Neural crest cell (in vitro differentiated cells): ENCODE measurements at regions not wholly inside any gene's neighbourhood (a gene's known extent, or its start where the extent isn't known, plus 50 kb on each side); places are given as distances from the start of the nearest gene placed in this dataset.

Source experiments
- DNase-seq: peaks from one replicate; pipeline ENCODE4 v3.0.0; 2021; ENCODE audit warnings: low read depth, mixed read lengths, low spot score
- H3K27ac Mint-ChIP-seq: one replicate; pipeline ENCODE4 v1.8.0; 2021; ENCODE audit warnings: mild to moderate bottlenecking, mixed read lengths; ENCODE audit not compliant: unreplicated experiment
- H3K27me3 Mint-ChIP-seq: 2 replicates; pipeline ENCODE4 v1.8.0; 2021; ENCODE audit warnings: low read depth, mild to moderate bottlenecking, mixed read lengths
- H3K36me3 Mint-ChIP-seq: 2 replicates; pipeline ENCODE4 v1.8.0; 2021; ENCODE audit warnings: low read depth, mild to moderate bottlenecking, mixed read lengths
- H3K4me1 Mint-ChIP-seq: 2 replicates; pipeline ENCODE4 v1.8.0; 2021; ENCODE audit warnings: mixed read lengths
- H3K4me3 Mint-ChIP-seq: one replicate; pipeline ENCODE4 v1.8.0; 2021; ENCODE audit warnings: mild to moderate bottlenecking, mixed read lengths
- H3K9me3 Mint-ChIP-seq: 2 replicates; pipeline ENCODE4 v1.8.0; 2021; ENCODE audit warnings: mixed read lengths
- TF ChIP-seq, protein P1 (sequence below): fragments of 200-600 bp; sonication (generic); conservative IDR thresholded peaks from 2 replicates; pipeline ENCODE4 v1.5.0; 2021; ENCODE audit warnings: antibody characterized with exemption, mild to moderate bottlenecking

DNA sequence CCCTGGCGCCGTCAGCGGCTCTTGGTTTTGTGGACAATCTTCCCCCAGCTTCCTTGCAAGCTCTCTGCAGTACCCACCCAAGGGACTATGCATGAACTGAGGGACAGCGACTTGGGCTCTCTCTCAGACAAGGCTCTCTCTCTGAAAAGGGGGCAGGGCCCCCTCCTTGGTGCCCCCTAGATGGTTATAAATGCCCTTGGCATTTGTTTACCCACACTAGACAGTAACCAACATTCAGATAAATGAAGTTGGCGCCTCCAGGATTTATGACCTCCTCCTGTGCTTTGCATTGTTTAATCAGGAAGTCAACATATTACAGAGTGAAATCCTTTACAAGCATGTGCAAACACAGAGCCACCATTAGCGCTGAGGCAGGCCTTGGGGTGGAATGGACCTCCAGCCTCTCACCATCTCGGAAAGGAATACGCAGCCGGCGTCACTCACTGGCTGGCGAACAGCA, 547.4 kb upstream of the ID2 start:
- Mint-ChIP-seq H3K4me3 (no peak overlapping the region), H3K36me3 (peaks cover 3% of the 10 kb centered on the region), H3K9me3 (no peaks in the 10 kb centered on the region), H3K27me3 (no peaks in the 10 kb centered on the region), H3K27ac (peak overlapping the region; percentile 22), H3K4me1 (peaks cover 18% of the 10 kb centered on the region)
- TF ChIP-seq, protein P1, sequence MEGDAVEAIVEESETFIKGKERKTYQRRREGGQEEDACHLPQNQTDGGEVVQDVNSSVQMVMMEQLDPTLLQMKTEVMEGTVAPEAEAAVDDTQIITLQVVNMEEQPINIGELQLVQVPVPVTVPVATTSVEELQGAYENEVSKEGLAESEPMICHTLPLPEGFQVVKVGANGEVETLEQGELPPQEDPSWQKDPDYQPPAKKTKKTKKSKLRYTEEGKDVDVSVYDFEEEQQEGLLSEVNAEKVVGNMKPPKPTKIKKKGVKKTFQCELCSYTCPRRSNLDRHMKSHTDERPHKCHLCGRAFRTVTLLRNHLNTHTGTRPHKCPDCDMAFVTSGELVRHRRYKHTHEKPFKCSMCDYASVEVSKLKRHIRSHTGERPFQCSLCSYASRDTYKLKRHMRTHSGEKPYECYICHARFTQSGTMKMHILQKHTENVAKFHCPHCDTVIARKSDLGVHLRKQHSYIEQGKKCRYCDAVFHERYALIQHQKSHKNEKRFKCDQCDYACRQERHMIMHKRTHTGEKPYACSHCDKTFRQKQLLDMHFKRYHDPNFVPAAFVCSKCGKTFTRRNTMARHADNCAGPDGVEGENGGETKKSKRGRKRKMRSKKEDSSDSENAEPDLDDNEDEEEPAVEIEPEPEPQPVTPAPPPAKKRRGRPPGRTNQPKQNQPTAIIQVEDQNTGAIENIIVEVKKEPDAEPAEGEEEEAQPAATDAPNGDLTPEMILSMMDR = no peak
- no peak for DNase-seq

DNA sequence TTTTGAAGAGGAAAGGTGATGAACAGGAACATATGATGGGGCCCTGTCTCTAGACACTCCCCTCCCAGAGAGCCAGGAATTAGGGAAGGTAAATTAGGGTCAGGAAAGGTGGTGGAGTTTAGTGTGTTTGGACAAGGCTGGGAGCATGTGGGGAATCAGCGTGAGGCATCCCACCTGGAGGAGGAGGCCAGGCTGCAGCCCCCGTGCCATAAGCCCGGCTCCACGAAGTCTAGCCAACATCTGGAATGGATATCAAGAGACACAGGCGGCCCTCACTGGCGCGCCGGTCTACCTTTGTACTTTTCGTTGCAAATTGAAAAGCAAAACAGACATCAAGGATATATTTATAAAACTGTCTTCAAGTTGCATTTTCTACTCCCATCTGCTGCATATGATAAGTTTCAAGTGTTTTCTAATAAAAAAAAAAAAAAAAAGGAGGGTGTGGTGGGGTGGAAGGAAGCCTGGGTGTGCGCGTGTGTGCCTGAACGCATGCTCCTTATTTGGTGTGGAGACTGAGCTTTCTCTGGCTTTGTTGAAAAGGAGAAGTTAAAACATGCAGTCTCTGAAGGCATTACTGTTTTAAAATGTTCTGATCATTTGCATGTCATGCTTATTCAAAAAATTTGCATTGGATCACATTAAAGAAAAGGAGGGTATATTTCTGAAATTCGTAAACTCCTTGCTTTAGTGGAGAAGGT, 546.7 kb upstream of the ID2 start:
- no peaks in the 10 kb centered on the region for H3K27me3 Mint-ChIP-seq
- H3K27ac Mint-ChIP-seq = peak overlapping the region; percentile 22
- no peak for DNase-seq
- H3K9me3 Mint-ChIP-seq = no peaks in the 10 kb centered on the region
- peaks cover 3% of the 10 kb centered on the region for H3K36me3 Mint-ChIP-seq
- H3K4me1 Mint-ChIP-seq = peaks cover 18% of the 10 kb centered on the region
- H3K4me3 Mint-ChIP-seq = no peak overlapping the region
- TF ChIP-seq, protein P1 = no peak

DNA sequence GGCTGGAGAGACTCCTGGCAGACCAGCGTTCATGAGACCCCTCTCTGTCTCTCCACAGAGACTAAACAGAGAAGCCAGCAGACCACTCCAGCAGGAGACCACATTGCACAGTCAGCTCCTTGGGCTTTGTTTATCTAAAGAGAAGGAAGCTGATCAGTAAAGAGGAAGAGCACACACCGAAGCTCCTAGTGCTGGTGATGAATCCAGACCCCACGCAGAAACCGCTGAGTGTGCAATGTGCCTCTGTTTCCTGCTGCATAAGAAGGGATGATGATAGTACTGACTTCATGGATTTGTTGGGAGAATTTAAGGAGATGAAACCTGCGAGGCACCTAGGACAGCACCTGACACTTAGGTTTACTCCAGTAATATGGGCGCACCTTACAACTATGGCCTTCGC, 544.1 kb upstream of the ID2 start:
- TF ChIP-seq, protein P1 = no peak
- Mint-ChIP-seq H3K4me1 (peaks cover 9% of the 10 kb centered on the region), H3K9me3 (no peaks in the 10 kb centered on the region), H3K4me3 (no peak overlapping the region), H3K36me3 (peaks cover 3% of the 10 kb centered on the region), H3K27ac (no peak overlapping the region), H3K27me3 (no peaks in the 10 kb centered on the region)
- no peak for DNase-seq

DNA sequence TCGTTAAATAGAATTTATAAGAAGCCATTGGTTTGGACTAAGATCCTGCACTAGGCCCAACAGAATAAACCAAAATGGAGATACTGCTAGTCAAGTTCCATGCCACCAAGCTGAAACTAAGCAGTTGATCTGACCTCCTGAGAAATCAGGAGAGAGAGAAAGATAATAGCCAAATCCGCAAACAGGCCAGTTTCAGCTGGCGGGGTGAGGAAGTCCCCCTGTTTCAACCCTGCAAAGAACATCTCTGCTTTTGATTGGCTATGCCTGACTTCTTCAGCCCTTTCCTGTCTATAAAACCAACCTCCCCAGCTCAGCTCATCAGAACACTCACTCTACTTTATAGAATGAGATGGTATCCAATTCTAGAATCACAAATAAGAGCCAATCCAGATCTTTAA, 543.3 kb upstream of the ID2 start:
- no peaks in the 10 kb centered on the region for H3K27me3 Mint-ChIP-seq
- H3K36me3 Mint-ChIP-seq = peaks cover 3% of the 10 kb centered on the region
- DNase-seq = no peak
- no peak overlapping the region for H3K27ac Mint-ChIP-seq
- TF ChIP-seq, protein P1 = no peak
- peaks cover 2% of the 10 kb centered on the region for H3K4me1 Mint-ChIP-seq
- no peaks in the 10 kb centered on the region for H3K9me3 Mint-ChIP-seq
- H3K4me3 Mint-ChIP-seq = no peak overlapping the region

DNA sequence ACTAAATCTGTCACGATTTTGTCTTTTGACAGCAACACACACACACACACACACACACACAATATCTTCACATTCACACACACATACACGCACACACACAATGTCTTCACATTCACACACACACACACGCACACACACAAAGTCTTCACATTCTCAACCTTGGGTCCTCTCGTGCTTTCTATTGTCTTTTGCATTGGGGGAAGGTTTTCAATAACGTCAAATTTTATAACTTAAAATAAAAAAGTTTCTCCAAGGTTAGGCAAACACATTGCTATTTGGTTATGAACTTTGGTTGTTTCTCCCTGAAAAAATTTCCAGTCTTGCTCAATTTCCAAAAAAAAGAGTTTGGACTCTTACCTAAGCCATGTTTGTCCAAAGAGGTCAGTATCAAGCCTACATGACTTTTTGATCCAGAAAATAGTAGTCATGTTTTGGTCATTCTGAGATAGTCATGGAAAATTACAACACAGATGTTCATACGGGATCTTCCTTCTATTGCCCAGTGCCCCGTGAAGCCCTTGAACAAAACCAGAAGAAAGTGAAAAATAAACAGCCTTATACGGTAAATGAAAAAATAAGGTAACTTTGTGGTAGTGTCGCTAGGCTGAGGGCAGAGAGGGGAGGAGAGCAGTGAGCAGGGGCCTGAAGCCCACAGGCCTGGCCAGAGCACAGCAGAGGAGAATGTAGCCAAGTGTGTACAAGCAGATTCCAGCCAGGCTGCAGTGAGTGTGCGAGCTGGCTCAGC, 542.8 kb upstream of the ID2 start:
- TF ChIP-seq, protein P1 = no peak
- no peaks in the 10 kb centered on the region for H3K27me3 Mint-ChIP-seq
- peaks cover 3% of the 10 kb centered on the region for H3K36me3 Mint-ChIP-seq
- no peak for DNase-seq
- no peaks in the 10 kb centered on the region for H3K4me1 Mint-ChIP-seq
- H3K4me3 Mint-ChIP-seq = no peak overlapping the region
- H3K9me3 Mint-ChIP-seq = no peaks in the 10 kb centered on the region
- no peak overlapping the region for H3K27ac Mint-ChIP-seq
